ENCODE measurements at regions not wholly inside any gene's neighbourhood (a gene's known extent, or its start where the extent isn't known, plus 50 kb on each side); places are given as distances from the start of the nearest gene placed in this dataset.

DNA sequence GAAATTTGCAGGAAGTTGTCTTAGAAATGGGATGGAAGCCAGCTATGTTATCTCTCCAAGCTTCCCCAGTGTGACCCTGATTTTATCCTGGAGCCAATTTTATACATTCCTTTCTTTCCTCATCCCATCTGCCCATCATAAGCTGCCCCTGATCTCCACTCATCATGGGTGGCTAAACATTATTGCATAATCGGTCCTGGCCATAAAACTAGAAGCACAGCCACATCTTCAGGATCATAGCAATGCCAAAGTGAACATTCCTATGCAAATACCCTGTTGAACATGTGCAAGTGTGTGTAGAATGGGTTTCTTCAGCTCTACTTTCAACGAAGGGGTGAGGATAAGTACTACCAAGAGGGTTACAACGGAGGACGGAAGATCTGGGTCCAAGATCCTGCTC lies 50.6 kb upstream of the COG2 start:
- no peak overlapping the region for H3K4me3 Mint-ChIP-seq
- Histone ChIP-seq H4K20me1 (ENCODE audit: low read depth) (no peaks in the 10 kb centered on the region), H2AFZ (replicated peaks) (no peak overlapping the region), H3K9me3 (ENCODE audit: low read depth) (no peaks in the 10 kb centered on the region), H3F3A (ENCODE audit: low read depth) (no peaks in the 10 kb centered on the region), H3K27me3 (no peaks in the 10 kb centered on the region), H3K9ac (no peak overlapping the region), H3K4me1 (no peaks in the 10 kb centered on the region), H3K27ac (no peak overlapping the region), H3K36me3 (no peaks in the 10 kb centered on the region), H3K79me2 (ENCODE audit: low read depth) (no peaks in the 10 kb centered on the region), H3K4me3 (no peak overlapping the region), H3K4me2 (no peak overlapping the region)
- no peak overlapping the region for H3K27ac Mint-ChIP-seq
- TF ChIP-seq EZH2phosphoT487 (IDR thresholded peaks at IDR 0.05) (no peak), EZH2 (IDR thresholded peaks at IDR 0.05) (no peak)
- TF ChIP-seq, protein P1, sequence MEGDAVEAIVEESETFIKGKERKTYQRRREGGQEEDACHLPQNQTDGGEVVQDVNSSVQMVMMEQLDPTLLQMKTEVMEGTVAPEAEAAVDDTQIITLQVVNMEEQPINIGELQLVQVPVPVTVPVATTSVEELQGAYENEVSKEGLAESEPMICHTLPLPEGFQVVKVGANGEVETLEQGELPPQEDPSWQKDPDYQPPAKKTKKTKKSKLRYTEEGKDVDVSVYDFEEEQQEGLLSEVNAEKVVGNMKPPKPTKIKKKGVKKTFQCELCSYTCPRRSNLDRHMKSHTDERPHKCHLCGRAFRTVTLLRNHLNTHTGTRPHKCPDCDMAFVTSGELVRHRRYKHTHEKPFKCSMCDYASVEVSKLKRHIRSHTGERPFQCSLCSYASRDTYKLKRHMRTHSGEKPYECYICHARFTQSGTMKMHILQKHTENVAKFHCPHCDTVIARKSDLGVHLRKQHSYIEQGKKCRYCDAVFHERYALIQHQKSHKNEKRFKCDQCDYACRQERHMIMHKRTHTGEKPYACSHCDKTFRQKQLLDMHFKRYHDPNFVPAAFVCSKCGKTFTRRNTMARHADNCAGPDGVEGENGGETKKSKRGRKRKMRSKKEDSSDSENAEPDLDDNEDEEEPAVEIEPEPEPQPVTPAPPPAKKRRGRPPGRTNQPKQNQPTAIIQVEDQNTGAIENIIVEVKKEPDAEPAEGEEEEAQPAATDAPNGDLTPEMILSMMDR (IDR thresholded peaks at IDR 0.05), result no peak
- no peaks in the 10 kb centered on the region for H3K36me3 Mint-ChIP-seq
- H3K4me1 Mint-ChIP-seq, result no peaks in the 10 kb centered on the region
- H3K9me3 Mint-ChIP-seq, result no peaks in the 10 kb centered on the region
- DNase-seq (ENCODE audit: low spot score), result no peak
- H3K27me3 Mint-ChIP-seq (ENCODE audit: insufficient read depth, low read depth), result peaks cover 10% of the 10 kb centered on the region

DNA sequence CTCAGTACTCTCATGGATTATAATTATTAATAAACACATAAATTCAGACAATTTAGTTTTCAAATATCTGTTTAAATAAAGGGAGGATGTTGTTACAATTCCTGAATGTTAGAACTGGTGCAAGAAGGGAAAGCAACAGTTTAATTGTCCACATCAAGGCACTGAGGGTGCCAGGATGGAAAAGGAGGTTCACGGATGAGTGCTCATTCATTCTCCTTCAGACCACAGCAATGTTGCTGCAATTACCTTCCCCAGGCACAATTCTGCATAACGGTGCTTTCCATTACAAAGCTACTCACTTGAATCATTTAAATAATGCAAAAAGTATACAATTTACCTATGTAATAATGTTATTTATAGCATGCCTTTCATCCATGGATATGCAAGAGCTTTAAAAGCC lies 52.3 kb upstream of the COG2 start:
- DNase-seq (ENCODE audit: low spot score), result no peak
- H2AFZ ChIP-seq (replicated peaks), result no peak overlapping the region
- TF ChIP-seq EZH2phosphoT487 (IDR thresholded peaks at IDR 0.05) (no peak), EZH2 (IDR thresholded peaks at IDR 0.05) (no peak)
- TF ChIP-seq, protein P1 (IDR thresholded peaks at IDR 0.05), result no peak
- H3K4me2 ChIP-seq, result no peak overlapping the region
- H3K36me3 ChIP-seq, result no peaks in the 10 kb centered on the region
- no peak overlapping the region for H3K9ac ChIP-seq
- no peak overlapping the region for H3K4me3 Mint-ChIP-seq
- H3K9me3 ChIP-seq (ENCODE audit: low read depth), result no peaks in the 10 kb centered on the region
- H3K79me2 ChIP-seq (ENCODE audit: low read depth), result no peaks in the 10 kb centered on the region
- H3F3A ChIP-seq (ENCODE audit: low read depth), result no peaks in the 10 kb centered on the region
- no peaks in the 10 kb centered on the region for H4K20me1 ChIP-seq (ENCODE audit: low read depth)
- H3K27ac ChIP-seq, result no peak overlapping the region
- H3K9me3 Mint-ChIP-seq, result no peaks in the 10 kb centered on the region
- no peaks in the 10 kb centered on the region for H3K36me3 Mint-ChIP-seq
- H3K4me1 Mint-ChIP-seq, result no peaks in the 10 kb centered on the region
- no peaks in the 10 kb centered on the region for H3K27me3 ChIP-seq
- H3K27ac Mint-ChIP-seq, result no peak overlapping the region
- H3K4me3 ChIP-seq, result no peak overlapping the region
- H3K27me3 Mint-ChIP-seq (ENCODE audit: insufficient read depth, low read depth), result peaks cover 10% of the 10 kb centered on the region
- no peaks in the 10 kb centered on the region for H3K4me1 ChIP-seq

DNA sequence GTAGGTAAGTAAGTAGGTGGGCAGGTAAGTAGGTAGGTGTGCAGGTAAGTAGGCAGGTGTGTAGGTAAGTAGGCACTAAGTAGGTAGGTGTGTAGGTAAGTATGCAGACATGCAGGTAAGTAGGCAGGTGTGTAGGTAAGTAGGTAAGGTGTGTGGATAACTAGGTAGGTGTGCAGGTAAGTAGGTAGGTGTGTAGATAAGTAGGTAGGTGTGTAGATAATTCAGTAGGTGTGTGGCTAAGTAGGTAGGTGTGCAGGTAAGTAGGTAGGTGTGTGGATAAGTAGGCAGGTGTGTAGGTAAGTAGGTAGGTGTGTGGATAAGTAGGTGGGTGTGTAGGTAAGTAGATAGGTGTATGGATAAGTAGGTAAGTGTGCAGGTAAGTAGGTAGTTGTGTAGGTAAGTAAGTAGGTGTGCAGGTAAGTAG lies 53.9 kb upstream of the COG2 start:
- no peaks in the 10 kb centered on the region for H3K4me1 Mint-ChIP-seq
- H3K36me3 ChIP-seq, result no peaks in the 10 kb centered on the region
- H3K36me3 Mint-ChIP-seq, result no peaks in the 10 kb centered on the region

More for the DNA sequence above, 53.9 kb upstream of the COG2 start:
- peak overlapping the region; percentile 30 for H3K4me3 Mint-ChIP-seq
- no peak overlapping the region for H3K27ac Mint-ChIP-seq
- no peak overlapping the region for H3K4me2 ChIP-seq
- H3K79me2 ChIP-seq (ENCODE audit: low read depth), result no peaks in the 10 kb centered on the region
- peaks cover 10% of the 10 kb centered on the region for H3K27me3 Mint-ChIP-seq (ENCODE audit: insufficient read depth, low read depth)
- TF ChIP-seq EZH2phosphoT487 (IDR thresholded peaks at IDR 0.05) (no peak), EZH2 (IDR thresholded peaks at IDR 0.05) (no peak)
- TF ChIP-seq, protein P1 (IDR thresholded peaks at IDR 0.05), result no peak
- H3F3A ChIP-seq (ENCODE audit: low read depth), result no peaks in the 10 kb centered on the region
- no peaks in the 10 kb centered on the region for H3K9me3 Mint-ChIP-seq
- no peaks in the 10 kb centered on the region for H3K27me3 ChIP-seq
- H3K4me3 ChIP-seq, result no peak overlapping the region
- no peaks in the 10 kb centered on the region for H4K20me1 ChIP-seq (ENCODE audit: low read depth)
- no peak overlapping the region for H3K27ac ChIP-seq
- no peaks in the 10 kb centered on the region for H3K4me1 ChIP-seq
- H3K9ac ChIP-seq, result no peak overlapping the region
- no peak overlapping the region for H2AFZ ChIP-seq (replicated peaks)
- no peaks in the 10 kb centered on the region for H3K9me3 ChIP-seq (ENCODE audit: low read depth)
- no peak for DNase-seq (ENCODE audit: low spot score)

Data from neural progenitor cell (in vitro differentiated cells).